ENCODE measurements at regions not wholly inside any gene's neighbourhood (a gene's known extent, or its start where the extent isn't known, plus 50 kb on each side); places are given as distances from the start of the nearest gene placed in this dataset.

DNA sequence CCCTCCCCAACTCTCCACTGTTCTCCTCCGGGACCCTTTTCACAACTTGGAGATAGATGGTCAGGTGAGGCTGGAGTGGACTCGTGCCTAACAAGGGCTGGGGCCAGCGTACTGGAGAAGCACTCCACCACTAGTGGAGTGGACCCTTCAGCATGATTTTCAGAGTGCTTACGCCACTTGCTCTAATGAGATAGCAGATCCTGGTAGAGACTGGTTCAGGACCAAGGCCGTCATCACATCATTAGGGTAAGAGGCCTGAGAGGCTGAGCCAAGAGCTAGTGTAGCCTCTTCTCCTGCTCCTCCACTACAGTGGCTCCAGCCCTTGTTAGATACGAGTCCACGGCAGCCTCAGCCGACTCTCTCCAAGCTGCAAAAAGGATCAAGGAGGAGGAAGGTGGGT is 66.9 kb upstream of the NTRK3 start:
- TF ChIP-seq, protein P1, sequence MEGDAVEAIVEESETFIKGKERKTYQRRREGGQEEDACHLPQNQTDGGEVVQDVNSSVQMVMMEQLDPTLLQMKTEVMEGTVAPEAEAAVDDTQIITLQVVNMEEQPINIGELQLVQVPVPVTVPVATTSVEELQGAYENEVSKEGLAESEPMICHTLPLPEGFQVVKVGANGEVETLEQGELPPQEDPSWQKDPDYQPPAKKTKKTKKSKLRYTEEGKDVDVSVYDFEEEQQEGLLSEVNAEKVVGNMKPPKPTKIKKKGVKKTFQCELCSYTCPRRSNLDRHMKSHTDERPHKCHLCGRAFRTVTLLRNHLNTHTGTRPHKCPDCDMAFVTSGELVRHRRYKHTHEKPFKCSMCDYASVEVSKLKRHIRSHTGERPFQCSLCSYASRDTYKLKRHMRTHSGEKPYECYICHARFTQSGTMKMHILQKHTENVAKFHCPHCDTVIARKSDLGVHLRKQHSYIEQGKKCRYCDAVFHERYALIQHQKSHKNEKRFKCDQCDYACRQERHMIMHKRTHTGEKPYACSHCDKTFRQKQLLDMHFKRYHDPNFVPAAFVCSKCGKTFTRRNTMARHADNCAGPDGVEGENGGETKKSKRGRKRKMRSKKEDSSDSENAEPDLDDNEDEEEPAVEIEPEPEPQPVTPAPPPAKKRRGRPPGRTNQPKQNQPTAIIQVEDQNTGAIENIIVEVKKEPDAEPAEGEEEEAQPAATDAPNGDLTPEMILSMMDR (IDR thresholded peaks at IDR 0.05), result no peak
- TF ChIP-seq ZFX (IDR thresholded peaks at IDR 0.05; ENCODE audit: borderline replicate concordance), result no peak
